H9 (cell line): ENCODE measurements at regions not wholly inside any gene's neighbourhood (a gene's known extent, or its start where the extent isn't known, plus 50 kb on each side); places are given as distances from the start of the nearest gene placed in this dataset.

Experiments
- DNase-seq: peaks from one replicate; pipeline ENCODE4 v3.0.0-alpha.2; 2017
- H2AFZ ChIP-seq: one replicate; pipeline ENCODE4 v1.6.1; 2013; ENCODE audit warnings: mild to moderate bottlenecking, low read length, control low read depth, moderate library complexity
- H2AK5ac ChIP-seq: 2 replicates; pipeline ENCODE4 v1.6.1; 2013; ENCODE audit warnings: low read length, control low read depth, mixed read lengths; ENCODE audit not compliant: insufficient read length
- H2BK120ac ChIP-seq: one replicate; pipeline ENCODE4 v1.6.1; 2013; ENCODE audit warnings: low read depth, mild to moderate bottlenecking, low read length, control low read depth, inconsistent platforms; ENCODE audit not compliant: poor library complexity, severe bottlenecking
- H2BK12ac ChIP-seq: 2 replicates; pipeline ENCODE4 v1.6.1; 2013; ENCODE audit warnings: low read length, control low read depth, mixed read lengths, low read depth; ENCODE audit not compliant: insufficient read length
- H2BK15ac ChIP-seq: 2 replicates; pipeline ENCODE4 v1.6.1; 2013; ENCODE audit warnings: low read depth, low read length, control low read depth
- H2BK20ac ChIP-seq: one replicate; pipeline ENCODE4 v1.6.1; 2013; ENCODE audit warnings: low read depth, mild to moderate bottlenecking, low read length, control low read depth, inconsistent platforms; ENCODE audit not compliant: poor library complexity, severe bottlenecking
- H2BK5ac ChIP-seq: 2 replicates; pipeline ENCODE4 v1.6.1; 2013; ENCODE audit warnings: low read length, control low read depth, mixed read lengths; ENCODE audit not compliant: insufficient read length
- H3K14ac ChIP-seq: 2 replicates; pipeline ENCODE4 v1.6.1; 2013; ENCODE audit warnings: low read length, control low read depth; ENCODE audit not compliant: insufficient read depth
- H3K18ac ChIP-seq: 2 replicates; pipeline ENCODE4 v1.6.1; 2013; ENCODE audit warnings: low read depth, mild to moderate bottlenecking, mixed read lengths, low read length, control low read depth; ENCODE audit not compliant: insufficient read length
- H3K23ac ChIP-seq: 2 replicates; pipeline ENCODE4 v1.6.1; 2013; ENCODE audit warnings: low read length, control low read depth, mixed read lengths, low read depth; ENCODE audit not compliant: insufficient read length
- H3K23me2 ChIP-seq: 2 replicates; pipeline ENCODE4 v1.6.1; 2013; ENCODE audit warnings: low read depth, mild to moderate bottlenecking, mixed read lengths, low read length, control low read depth; ENCODE audit not compliant: insufficient read length, poor library complexity, severe bottlenecking
- H3K27ac ChIP-seq: 2 replicates; pipeline ENCODE4 v1.5.1; 2013; ENCODE audit warnings: low read length, control low read depth, mixed read lengths, low read depth; ENCODE audit not compliant: insufficient read length
- H3K27me3 ChIP-seq: 2 replicates; pipeline ENCODE4 v1.6.1; 2013; ENCODE audit warnings: low read length, control low read depth, inconsistent platforms; ENCODE audit not compliant: insufficient read depth
- H3K4ac ChIP-seq: 2 replicates; pipeline ENCODE4 v1.6.1; 2013; ENCODE audit warnings: low read depth, mild to moderate bottlenecking, control low read depth, inconsistent platforms, low read length, moderate library complexity
- H3K4me1 ChIP-seq: 2 replicates; pipeline ENCODE4 v1.6.1; 2013; ENCODE audit warnings: low read length, control low read depth, inconsistent platforms; ENCODE audit not compliant: insufficient read depth
- H3K4me2 ChIP-seq: 2 replicates; pipeline ENCODE4 v1.6.1; 2013; ENCODE audit warnings: low read length, control low read depth, mixed read lengths; ENCODE audit not compliant: insufficient read length, insufficient read depth
- H3K56ac ChIP-seq: 2 replicates; pipeline ENCODE4 v1.6.1; 2013; ENCODE audit warnings: low read depth, mild to moderate bottlenecking, mixed read lengths, low read length, control low read depth; ENCODE audit not compliant: insufficient read length
- H3K79me1 ChIP-seq: 2 replicates; pipeline ENCODE4 v1.6.1; 2013; ENCODE audit warnings: low read depth, mild to moderate bottlenecking, moderate library complexity, low read length, control low read depth, inconsistent platforms; ENCODE audit not compliant: insufficient read depth, poor library complexity, severe bottlenecking
- H3K79me2 ChIP-seq: 2 replicates; pipeline ENCODE4 v1.6.1; 2013; ENCODE audit warnings: low read length, control low read depth, inconsistent platforms; ENCODE audit not compliant: insufficient read depth
- H3K9ac ChIP-seq: 2 replicates; pipeline ENCODE4 v1.6.1; 2013; ENCODE audit warnings: low read length, control low read depth, mixed read lengths; ENCODE audit not compliant: insufficient read length; ENCODE audit errors: extremely low read depth
- H3K9me3 ChIP-seq: one replicate; pipeline ENCODE4 v1.6.1; 2013; ENCODE audit warnings: low read depth, low read length, inconsistent platforms; ENCODE audit not compliant: control insufficient read depth
- H3T11ph ChIP-seq: one replicate; pipeline ENCODE4 v1.6.1; 2013; ENCODE audit warnings: mild to moderate bottlenecking, low read length, control low read depth, inconsistent platforms
- H4K20me1 ChIP-seq: one replicate; pipeline ENCODE4 v1.6.1; 2013; ENCODE audit not compliant: control insufficient read depth, insufficient read length, insufficient read depth
- H4K5ac ChIP-seq: 2 replicates; pipeline ENCODE4 v1.6.1; 2013; ENCODE audit warnings: low read depth, mild to moderate bottlenecking, mixed read lengths, low read length, control low read depth; ENCODE audit not compliant: insufficient read length
- H4K8ac ChIP-seq: replicated peaks from 2 replicates; pipeline ENCODE4 v1.6.1; 2013; ENCODE audit warnings: low read length, control low read depth, mixed read lengths, low read depth; ENCODE audit not compliant: insufficient read length
- H4K91ac ChIP-seq: 2 replicates; pipeline ENCODE4 v1.6.1; 2013; ENCODE audit warnings: low read depth, mild to moderate bottlenecking, moderate library complexity, mixed read lengths, low read length, control low read depth; ENCODE audit not compliant: insufficient read length
- H3K27ac Mint-ChIP-seq, 3 experiments: 2 replicates in 2 of 3; 3 replicates in 1 of 3; pipeline ENCODE4 v1.8.0; 2020 to 2021; ENCODE audit warnings: mixed read lengths in 3 of 3, mild to moderate bottlenecking in 1 of 3, moderate library complexity in 1 of 3
- H3K27me3 Mint-ChIP-seq: 2 replicates; pipeline ENCODE4 v1.8.0; 2021; ENCODE audit warnings: low read depth, mild to moderate bottlenecking, moderate library complexity, mixed read lengths
- H3K36me3 Mint-ChIP-seq, 3 experiments: 2 replicates in 2 of 3; 3 replicates in 1 of 3; pipeline ENCODE4 v1.8.0; 2020 to 2021; ENCODE audit warnings: low read depth in 3 of 3, mixed read lengths in 3 of 3; ENCODE audit not compliant: insufficient read depth in 1 of 3
- H3K4me1 Mint-ChIP-seq, 2 experiments: 2 replicates each; pipeline ENCODE4 v1.8.0; 2020; ENCODE audit warnings: mixed read lengths in 2 of 2
- H3K4me3 Mint-ChIP-seq, 2 experiments: 2 replicates in 1 of 2; 3 replicates in 1 of 2; pipeline ENCODE4 v1.8.0; 2020 to 2021; ENCODE audit warnings: mild to moderate bottlenecking in 2 of 2, mixed read lengths in 2 of 2, moderate library complexity in 1 of 2
- H3K9me3 Mint-ChIP-seq, 2 experiments: 2 replicates in 1 of 2; 3 replicates in 1 of 2; pipeline ENCODE4 v1.8.0; 2020; ENCODE audit warnings: mild to moderate bottlenecking in 2 of 2, mixed read lengths in 2 of 2, moderate library complexity in 1 of 2
- CTCF ChIP-seq: fragments of 200-600 bp; sonication (generic); conservative IDR thresholded peaks from 3 replicates; pipeline ENCODE4 v1.8.0; 2021; ENCODE audit warnings: antibody characterized with exemption, mild to moderate bottlenecking
- WGBS: extraction: QIAGEN DNeasy Blood & Tissue Kit; methylation state at CpG from one replicate; pipeline ENCODE4 v1.1.7; 2013; ENCODE audit warnings: missing lambda C conversion rate, low lambda C conversion rate, mixed read lengths; ENCODE audit not compliant: insufficient read length; ENCODE audit errors: extremely low coverage; 5-methylcytosine and 5-hydroxymethylcytosine counted together

GRCh38 chr5:61817472-61818326 lies 485.6 kb downstream of the ZSWIM6 start:
- Histone ChIP-seq H3K56ac (no peak overlapping the region), H2BK12ac (no peak overlapping the region), H3K23me2 (no peaks in the 10 kb centered on the region), H3K4ac (no peak overlapping the region), H3K9me3 (no peaks in the 10 kb centered on the region), H3K4me1 (no peaks in the 10 kb centered on the region; the same call in 1 of the 2 replicates), H2AFZ (no peak overlapping the region), H4K8ac (no peak overlapping the region), H3T11ph (no peak overlapping the region), H4K20me1 (no peaks in the 10 kb centered on the region), H3K14ac (no peak overlapping the region), H3K79me2 (no peaks in the 10 kb centered on the region), H3K4me2 (no peak overlapping the region), H2BK120ac (no peak overlapping the region), H2BK5ac (no peak overlapping the region), H4K91ac (no peak overlapping the region), H3K23ac (no peak overlapping the region), H3K18ac (no peak overlapping the region), H2BK20ac (no peak overlapping the region), H3K27ac (no peak overlapping the region), H2AK5ac (no peak overlapping the region), H3K9ac (no peak overlapping the region), H2BK15ac (no peak overlapping the region), H4K5ac (no peak overlapping the region), H3K79me1 (no peaks in the 10 kb centered on the region), H3K27me3 (no peaks in the 10 kb centered on the region)
- Mint-ChIP-seq H3K27me3 (no peaks in the 10 kb centered on the region; the same call in none of the 2 replicates), H3K9me3 (no peaks in the 10 kb centered on the region), H3K27ac (0 out of 7 replicates have a peak overlapping the region, but pooled peaks of 1 of the 3 experiments have one; percentile 40), H3K36me3 (no peaks in the 10 kb centered on the region; a peak in 1 of 7 replicates), H3K4me3 (no peak overlapping the region), H3K4me1 (peaks cover 18 to 19% of the 10 kb centered on the region in 2 experiments)
- peak; percentile 49 for DNase-seq
- no CpG with 5 or more reads among the region's 7 CpGs for WGBS
- peak; percentile 71 for TF ChIP-seq CTCF
